OCI-LY3 (cell line): ENCODE measurements at regions not wholly inside any gene's neighbourhood (a gene's known extent, or its start where the extent isn't known, plus 50 kb on each side); places are given as distances from the start of the nearest gene placed in this dataset.

ENCODE experiments used
- H2AFZ ChIP-seq: fragments of 200-600, 300-600 bp; shearing (Covaris generic); 2 replicates; pipeline ENCODE4 v1.6.0; 2014; ENCODE audit warnings: antibody characterized with exemption, low read depth, low read length
- H3K27ac ChIP-seq: fragments of 200-600, 300-600 bp; sonication (generic); 2 replicates; pipeline ENCODE4 v1.5.1; 2014; ENCODE audit warnings: mild to moderate bottlenecking, low read length, moderate library complexity, mixed read lengths
- H3K27me3 ChIP-seq: fragments of 200-600, 300-600 bp; sonication (generic); 2 replicates; pipeline ENCODE4 v1.6.1; 2014; ENCODE audit warnings: low read depth, low read length, mixed read lengths
- H3K36me3 ChIP-seq: fragments of 200-600, 300-600 bp; sonication (generic); replicated peaks from 2 replicates; pipeline ENCODE3; 2014; ENCODE audit warnings: low read depth, low read length, mixed read lengths
- H3K4me1 ChIP-seq: fragments of 300-600, 200-600 bp; sonication (generic); 2 replicates; pipeline ENCODE4 v1.6.1; 2014; ENCODE audit warnings: low read length, mixed read lengths
- H3K4me2 ChIP-seq: fragments of 200-600, 300-600 bp; sonication (generic); 2 replicates; pipeline ENCODE4 v1.6.1; 2014; ENCODE audit warnings: low read length, mixed read lengths
- H3K4me3 ChIP-seq: fragments of 300-600, 200-600 bp; sonication (generic); 2 replicates; pipeline ENCODE4 v1.5.1; 2014; ENCODE audit warnings: antibody characterized with exemption, mild to moderate bottlenecking, low read length, moderate library complexity
- H3K79me2 ChIP-seq: fragments of 300-600, 200-600 bp; shearing (Covaris generic); 2 replicates; pipeline ENCODE4 v1.6.1; 2014; ENCODE audit warnings: mild to moderate bottlenecking, low read length, mixed read lengths
- H3K9ac ChIP-seq: fragments of 300-600, 200-600 bp; shearing (Covaris generic); 2 replicates; pipeline ENCODE4 v1.6.0; 2014; ENCODE audit warnings: mild to moderate bottlenecking, low read length, moderate library complexity
- H3K9me3 ChIP-seq: fragments of 200-600, 300-600 bp; shearing (Covaris generic); 2 replicates; pipeline ENCODE4 v1.6.1; 2014; ENCODE audit warnings: low read length, mixed read lengths; ENCODE audit not compliant: insufficient read depth
- H4K20me1 ChIP-seq: fragments of 200-600, 300-600 bp; sonication (generic); 2 replicates; pipeline ENCODE4 v1.6.1; 2016; ENCODE audit warnings: low read length, mixed read lengths; ENCODE audit not compliant: insufficient read depth
- CTCF ChIP-seq: fragments of 200-600, 300-600 bp; sonication (generic); IDR thresholded peaks from 2 replicates; pipeline ENCODE4 v1.5.1; 2014; ENCODE audit warnings: antibody characterized with exemption, low read length, low read depth
- EZH2phosphoT487 ChIP-seq: fragments of 200-600 bp; shearing (Covaris generic); IDR thresholded peaks from 2 replicates; pipeline ENCODE4 v1.6.1; 2018; ENCODE audit warnings: antibody characterized with exemption, mixed run types, low read depth

GRCh38 chr3:194750491-194750828 lies 64.8 kb downstream of the FAM43A start:
- no peak overlapping the region for H3K9ac ChIP-seq
- no peak overlapping the region for H2AFZ ChIP-seq
- peaks cover 3% of the 10 kb centered on the region; the same call in 1 of the 2 replicates for H3K4me1 ChIP-seq
- no peak overlapping the region for H3K4me2 ChIP-seq
- no peak overlapping the region for H3K27ac ChIP-seq
- no peaks in the 10 kb centered on the region for H3K9me3 ChIP-seq
- H3K36me3 ChIP-seq = no peaks in the 10 kb centered on the region
- TF ChIP-seq CTCF (no peak), EZH2phosphoT487 (no peak)
- H3K79me2 ChIP-seq = no peaks in the 10 kb centered on the region
- H3K4me3 ChIP-seq = no peak overlapping the region
- 0 out of 2 replicates have a peak, but pooled peaks cover 4% of the 10 kb centered on the region for H3K27me3 ChIP-seq
- no peaks in the 10 kb centered on the region for H4K20me1 ChIP-seq

GRCh38 chr3:194755671-194756459 lies 70.2 kb downstream of the FAM43A start:
- no peak for TF ChIP-seq EZH2phosphoT487
- no peak for TF ChIP-seq CTCF
- H3K9ac ChIP-seq = no peak overlapping the region
- H3K27ac ChIP-seq = no peak overlapping the region
- H3K79me2 ChIP-seq = no peaks in the 10 kb centered on the region
- no peaks in the 10 kb centered on the region for H3K9me3 ChIP-seq
- no peak overlapping the region for H3K4me2 ChIP-seq
- H3K4me3 ChIP-seq = no peak overlapping the region
- no peaks in the 10 kb centered on the region for H4K20me1 ChIP-seq
- H2AFZ ChIP-seq = no peak overlapping the region
- H3K4me1 ChIP-seq = no peaks in the 10 kb centered on the region
- H3K27me3 ChIP-seq = peaks cover 15% of the 10 kb centered on the region
- H3K36me3 ChIP-seq = no peaks in the 10 kb centered on the region

GRCh38 chr3:194756460-194756779 lies 70.7 kb downstream of the FAM43A start:
- H3K4me1 ChIP-seq = no peaks in the 10 kb centered on the region
- peaks cover 21% of the 10 kb centered on the region for H3K27me3 ChIP-seq
- H3K9ac ChIP-seq = no peak overlapping the region
- no peaks in the 10 kb centered on the region for H3K79me2 ChIP-seq
- no peak for TF ChIP-seq EZH2phosphoT487
- no peak for TF ChIP-seq CTCF
- H2AFZ ChIP-seq = no peak overlapping the region
- no peak overlapping the region for H3K4me3 ChIP-seq
- H3K9me3 ChIP-seq = no peaks in the 10 kb centered on the region
- no peak overlapping the region for H3K4me2 ChIP-seq
- no peaks in the 10 kb centered on the region for H3K36me3 ChIP-seq
- H4K20me1 ChIP-seq = no peaks in the 10 kb centered on the region
- H3K27ac ChIP-seq = no peak overlapping the region

- no peaks in the 10 kb centered on the region for H3K9me3 ChIP-seq
- H3K27me3 ChIP-seq = peaks cover 25% of the 10 kb centered on the region
- no peak overlapping the region for H3K9ac ChIP-seq
- H2AFZ ChIP-seq = no peak overlapping the region
- no peak for TF ChIP-seq CTCF
- no peak for TF ChIP-seq EZH2phosphoT487
- H4K20me1 ChIP-seq = no peaks in the 10 kb centered on the region
- H3K4me2 ChIP-seq = no peak overlapping the region
- H3K36me3 ChIP-seq = no peaks in the 10 kb centered on the region
- no peaks in the 10 kb centered on the region for H3K4me1 ChIP-seq
- no peak overlapping the region for H3K4me3 ChIP-seq
- H3K27ac ChIP-seq = no peak overlapping the region
- no peaks in the 10 kb centered on the region for H3K79me2 ChIP-seq
Measured at GRCh38 chr3:194756791-194757325, 71.2 kb downstream of the FAM43A start.
